ENCODE measurements at regions not wholly inside any gene's neighbourhood (a gene's known extent, or its start where the extent isn't known, plus 50 kb on each side); places are given as distances from the start of the nearest gene placed in this dataset.

DNA sequence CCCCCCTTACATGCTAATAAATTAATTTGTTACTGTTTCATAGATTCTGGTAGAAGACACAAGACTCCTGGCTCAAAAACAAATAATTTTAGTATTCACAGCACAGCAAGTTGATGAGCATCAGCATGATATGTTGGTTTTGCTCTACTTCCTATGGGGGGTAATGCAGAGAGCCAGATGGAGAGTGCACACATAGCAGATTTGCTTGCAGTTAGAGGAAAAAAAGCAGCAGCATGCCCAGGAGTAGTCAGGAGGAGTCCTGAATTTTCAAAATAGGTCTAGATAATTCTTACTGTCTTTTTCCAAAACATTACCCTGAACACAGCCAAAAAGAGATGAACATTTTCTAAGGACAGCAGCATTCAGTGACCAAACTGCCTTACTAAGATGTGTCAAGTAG lies 261.3 kb downstream of the COX7C start:
- DNase-seq (ENCODE audit: low read depth) = no peak

DNA sequence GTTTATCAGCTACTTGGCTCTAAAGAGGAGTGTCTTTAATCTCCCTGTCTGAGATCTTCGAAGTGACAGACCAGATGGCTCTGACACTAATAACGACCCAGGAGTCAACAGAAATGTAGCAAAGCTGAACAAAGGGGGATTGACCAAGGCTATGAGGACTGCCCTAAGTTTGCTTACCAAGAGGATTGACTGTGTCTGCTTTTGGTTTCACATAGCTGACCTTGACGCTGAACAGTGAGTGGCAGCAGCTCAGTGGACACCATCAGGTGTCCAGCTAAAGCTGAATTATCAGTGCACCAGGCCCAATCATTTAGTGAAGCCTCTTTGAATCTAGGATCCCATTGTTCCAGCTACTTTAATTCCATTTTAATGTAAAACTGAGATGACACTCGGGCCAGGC lies 262.6 kb downstream of the COX7C start:
- no peak for DNase-seq (ENCODE audit: low read depth)

DNA sequence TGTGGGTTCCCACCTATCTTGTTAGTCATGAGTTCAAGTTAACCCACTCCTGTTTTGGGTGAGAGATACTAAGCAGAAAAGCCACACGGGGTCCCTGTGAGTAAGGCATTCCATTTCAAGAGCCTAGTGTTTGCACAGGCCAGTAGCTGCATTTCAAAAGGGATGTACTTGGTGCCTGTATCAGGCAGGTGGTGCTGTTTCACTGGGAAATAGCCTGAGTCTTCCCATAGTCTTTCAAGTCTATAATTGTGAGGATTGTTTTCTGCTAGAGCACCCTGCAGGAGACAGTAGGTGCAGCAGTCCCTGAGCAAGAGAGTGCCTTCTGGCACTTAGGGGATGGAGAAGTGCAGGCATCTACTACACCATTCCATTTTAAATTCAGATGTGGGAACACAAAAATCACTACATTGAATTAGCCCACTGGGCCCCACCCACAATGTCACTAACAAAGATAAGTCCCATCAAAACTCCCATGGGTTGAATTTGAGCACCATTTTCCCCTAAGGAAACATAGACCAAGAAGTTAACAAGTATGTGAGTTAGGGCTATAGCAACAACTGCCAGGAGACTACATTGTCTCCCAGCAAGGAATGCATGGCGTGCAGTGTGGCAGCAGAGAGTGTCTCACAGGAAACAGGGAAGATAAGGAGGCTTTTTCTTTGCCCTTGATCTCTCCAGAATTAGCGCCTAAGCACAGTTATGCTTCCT lies 263.2 kb downstream of the COX7C start:
- peak; percentile 78 for DNase-seq (ENCODE audit: low read depth)

DNA sequence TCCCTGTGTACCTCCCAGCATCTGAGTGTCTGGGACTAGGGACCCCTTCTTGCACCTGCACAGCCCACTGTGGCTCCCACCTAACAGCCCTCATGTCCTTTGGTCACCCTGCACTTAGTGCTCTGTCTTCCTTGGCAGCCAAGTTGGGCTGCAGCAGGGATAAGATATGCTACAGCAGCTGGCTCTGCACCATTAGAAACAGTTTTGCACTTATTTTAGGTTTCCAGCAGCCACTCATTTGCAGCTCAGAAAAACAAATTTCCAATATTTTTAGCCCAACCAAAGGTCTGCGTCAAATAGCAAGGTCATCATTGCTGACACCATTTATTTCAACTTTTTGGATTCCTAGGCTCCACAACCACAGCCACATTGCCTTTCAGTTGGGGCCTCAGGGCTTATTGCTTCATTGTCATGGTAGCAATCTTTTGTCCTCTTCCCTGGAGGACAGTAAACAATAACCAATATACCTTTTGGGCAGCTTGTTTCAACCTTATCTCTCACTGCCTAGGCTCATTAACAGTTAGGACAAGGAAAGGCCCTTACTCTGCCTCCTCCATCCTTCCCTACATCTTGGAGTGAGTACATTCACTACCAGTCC lies 263.9 kb downstream of the COX7C start:
- no peak for DNase-seq (ENCODE audit: low read depth)

DNA sequence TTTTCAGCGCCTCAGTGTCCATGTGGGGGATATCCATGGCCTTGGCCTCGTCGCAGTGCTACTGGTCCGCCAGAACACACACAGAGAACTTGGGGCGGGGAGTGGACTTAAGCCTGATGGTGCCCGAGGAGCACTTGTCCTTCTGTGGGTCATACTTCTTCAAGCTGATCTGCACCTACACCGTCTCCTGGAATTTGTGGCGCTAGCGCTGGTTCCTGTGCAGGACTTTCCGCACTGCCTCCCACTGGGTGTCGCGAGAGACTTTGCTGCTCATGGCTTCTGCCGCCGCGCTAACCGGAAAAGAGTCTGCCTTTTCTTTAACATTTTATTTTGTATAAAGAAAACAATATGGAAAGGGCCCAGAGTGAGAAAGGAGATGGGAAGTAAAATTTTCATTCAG lies 266.9 kb downstream of the COX7C start:
- no peak for DNase-seq (ENCODE audit: low read depth)

DNA sequence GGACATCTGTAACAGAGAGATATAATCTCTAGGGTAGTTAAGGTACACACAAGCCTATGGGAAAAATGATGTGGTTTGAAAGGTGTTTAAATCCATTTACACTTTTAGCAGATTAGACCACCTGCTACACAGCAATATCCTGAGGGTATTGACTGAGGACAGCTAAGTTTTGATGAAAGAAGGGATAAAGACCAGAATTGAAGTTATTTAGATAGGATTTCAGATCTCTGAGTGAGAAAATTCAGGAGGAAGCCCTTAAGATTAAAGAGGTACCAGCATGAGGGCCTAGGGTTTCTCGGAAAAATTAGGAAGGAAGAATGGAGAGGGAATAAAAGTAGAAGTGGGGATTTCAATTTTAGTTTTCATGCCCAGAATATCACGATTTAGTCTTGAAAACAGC lies 267.3 kb downstream of the COX7C start:
- DNase-seq (ENCODE audit: low read depth) = no peak

DNA sequence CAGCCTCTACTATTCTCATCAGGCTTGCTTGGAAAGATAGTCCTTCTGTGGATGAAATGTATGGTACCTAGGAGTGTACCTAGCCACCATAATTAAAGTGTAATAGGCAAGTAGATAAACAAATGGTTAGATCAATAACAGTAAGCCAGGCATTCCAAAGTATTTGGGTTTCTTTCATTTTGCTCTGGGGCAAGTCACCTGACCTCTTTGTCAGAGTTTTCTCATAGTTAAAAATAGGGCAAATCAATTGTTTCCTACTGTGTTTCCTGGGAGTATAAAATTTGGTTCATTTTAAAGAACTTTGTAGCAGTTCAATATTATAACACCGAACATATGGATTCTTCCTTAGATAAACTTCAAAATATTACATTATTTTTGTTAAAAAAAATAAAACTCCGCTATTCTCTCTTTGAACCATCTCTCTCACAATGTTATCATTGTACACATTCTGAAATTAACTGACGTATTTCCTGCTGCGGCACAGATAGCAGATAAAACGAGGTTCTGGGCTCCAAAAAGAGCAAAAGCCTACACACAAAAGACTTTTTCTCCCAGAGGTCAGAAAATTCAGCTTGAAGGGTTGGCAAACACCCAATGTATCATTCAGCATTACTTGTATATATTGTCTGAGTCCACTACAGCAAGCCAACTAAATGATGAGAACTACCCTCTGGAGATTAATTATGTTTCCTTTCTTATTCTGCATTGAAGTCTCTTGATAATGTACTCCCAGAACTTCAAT lies 267.9 kb downstream of the COX7C start:
- no peak for DNase-seq (ENCODE audit: low read depth)

DNA sequence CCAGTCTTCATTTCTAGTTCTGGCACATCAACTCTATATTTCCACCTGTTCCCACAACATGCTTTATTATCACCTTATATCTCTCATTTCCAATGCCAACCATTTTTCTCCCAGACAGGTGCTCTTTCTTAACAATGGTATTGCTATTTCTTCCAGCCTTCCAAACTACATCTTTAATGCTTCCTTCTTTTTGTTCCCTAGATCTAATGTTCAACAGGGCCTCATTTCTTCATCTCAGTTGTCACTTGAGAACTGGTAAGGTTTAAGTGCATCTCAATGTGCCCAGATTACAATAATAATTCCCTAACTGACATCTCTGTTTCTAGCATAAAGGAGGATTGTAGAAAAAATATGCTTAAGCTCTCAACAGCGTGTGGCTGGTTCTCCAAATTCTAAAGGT lies 272.6 kb downstream of the COX7C start:
- DNase-seq (ENCODE audit: low read depth) = no peak

DNA sequence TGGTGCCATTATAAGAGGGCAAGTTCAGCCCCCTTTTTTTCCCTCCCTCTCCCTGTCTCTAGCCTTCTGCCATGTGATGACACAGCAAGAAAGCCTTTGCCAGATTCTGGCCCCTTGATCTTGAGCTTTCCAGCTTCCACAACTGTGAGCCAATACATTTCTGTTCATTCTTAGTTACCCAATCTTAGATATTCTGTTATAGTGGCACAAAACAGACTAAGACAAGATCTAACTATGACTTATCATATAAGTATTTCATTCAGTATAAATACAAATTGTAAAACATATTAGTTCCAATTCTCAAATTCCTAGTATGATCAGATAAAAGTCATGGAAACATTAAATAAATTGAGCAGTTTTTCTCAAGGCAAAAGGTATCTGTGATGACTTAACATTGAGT lies 276.3 kb downstream of the COX7C start:
- DNase-seq (ENCODE audit: low read depth) = no peak

DNA sequence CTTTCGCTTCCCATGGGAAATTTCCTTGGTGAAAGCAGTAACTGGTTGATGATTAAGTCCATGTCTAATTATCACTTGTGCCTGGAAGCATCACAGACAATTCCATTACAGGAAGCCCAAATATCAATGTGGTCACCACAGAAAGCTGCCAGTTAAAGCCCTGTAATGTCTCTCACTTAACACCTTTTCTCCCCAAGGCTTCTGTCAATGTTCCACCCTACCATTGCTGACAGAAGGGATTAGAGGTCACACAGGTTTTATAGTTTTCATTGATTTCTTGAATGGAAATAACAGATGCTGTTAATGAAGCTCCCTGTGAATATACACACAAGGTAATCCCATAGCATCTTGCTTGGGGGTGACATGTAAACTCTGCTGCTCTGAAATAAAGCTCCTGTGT lies 279.2 kb downstream of the COX7C start:
- DNase-seq (ENCODE audit: low read depth) = no peak

DNA sequence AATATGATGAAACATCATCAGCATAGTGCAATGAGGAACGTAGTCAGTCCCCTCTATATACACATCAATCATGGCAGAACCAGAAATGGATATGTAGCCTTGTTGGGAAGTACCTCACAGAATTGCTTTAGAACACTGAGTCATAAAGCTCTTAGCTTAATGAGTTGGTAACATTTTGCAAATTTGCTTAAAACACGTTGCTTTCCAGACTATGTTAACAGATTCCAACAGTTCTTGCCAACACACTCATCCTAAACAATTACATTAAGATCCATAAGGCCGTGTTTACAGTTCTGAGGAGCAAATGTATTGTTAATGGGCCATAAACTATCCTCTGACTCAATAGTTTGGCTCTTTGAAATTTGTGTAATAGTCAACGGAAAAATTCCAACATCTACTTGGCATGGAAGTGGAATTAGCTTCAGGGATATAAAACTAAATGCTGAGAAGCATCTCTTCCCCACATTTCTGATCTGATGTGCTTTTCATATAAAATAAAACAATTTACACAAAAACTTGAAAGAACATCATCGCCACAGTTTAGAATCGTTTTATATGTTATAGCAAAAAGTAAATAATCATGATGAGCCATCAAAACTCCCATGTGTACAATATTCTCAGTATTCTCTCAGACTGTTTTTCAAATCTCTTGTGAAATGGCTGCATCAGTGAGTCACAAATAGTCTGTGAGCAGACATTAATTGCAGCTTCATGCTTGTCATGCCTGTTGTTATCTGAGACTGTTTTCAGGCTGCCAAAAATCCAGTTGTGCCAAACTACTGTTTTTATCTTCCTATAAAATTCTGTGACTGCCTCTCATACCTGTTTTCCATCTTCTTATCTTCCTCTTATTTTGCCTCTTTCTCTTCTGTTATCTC lies 291.9 kb downstream of the COX7C start:
- DNase-seq (ENCODE audit: low read depth) = peak; percentile 75

DNA sequence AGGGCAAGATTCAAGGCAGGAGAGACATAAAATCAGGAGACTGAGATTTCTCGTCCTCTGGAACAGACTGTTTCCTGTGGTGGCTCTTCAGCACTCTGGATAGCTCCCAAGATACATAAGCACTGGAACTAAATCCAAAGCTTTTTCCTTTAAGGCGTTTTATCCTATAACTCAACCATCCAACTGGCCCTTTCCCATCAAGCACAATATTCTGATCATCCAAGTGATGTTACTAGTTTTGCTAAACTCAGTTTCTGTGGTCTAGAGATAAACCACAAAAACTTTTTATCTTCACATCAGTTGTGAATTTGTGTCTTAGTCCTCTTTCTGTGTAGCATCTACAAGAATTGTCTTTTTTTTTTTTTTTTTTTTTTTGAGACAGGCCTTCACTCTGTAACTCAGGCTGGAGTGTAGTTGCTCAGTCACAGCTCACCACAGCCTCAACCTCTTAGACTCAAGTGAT lies 299.4 kb downstream of the COX7C start:
- peak; percentile 30 for DNase-seq (ENCODE audit: low read depth)

DNA sequence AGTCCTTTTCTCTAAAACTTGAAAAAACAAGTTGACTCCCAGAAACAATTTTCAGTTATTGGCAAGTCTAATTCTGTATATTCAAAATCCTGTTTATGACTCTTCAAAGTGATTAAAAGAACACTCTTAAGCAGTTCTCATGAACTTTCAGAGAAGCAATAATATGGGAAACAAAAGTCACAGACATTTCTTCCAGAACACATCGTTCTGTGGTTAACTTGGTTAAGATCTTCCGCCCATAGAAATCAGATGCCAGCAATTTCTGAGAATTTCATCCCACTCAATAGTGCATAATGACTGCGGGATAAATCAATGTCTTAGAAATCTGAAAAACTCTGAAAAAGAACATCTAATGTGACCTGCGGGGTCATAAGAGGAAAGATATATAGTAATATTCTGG lies 300.5 kb downstream of the COX7C start:
- no peak for DNase-seq (ENCODE audit: low read depth)

DNA sequence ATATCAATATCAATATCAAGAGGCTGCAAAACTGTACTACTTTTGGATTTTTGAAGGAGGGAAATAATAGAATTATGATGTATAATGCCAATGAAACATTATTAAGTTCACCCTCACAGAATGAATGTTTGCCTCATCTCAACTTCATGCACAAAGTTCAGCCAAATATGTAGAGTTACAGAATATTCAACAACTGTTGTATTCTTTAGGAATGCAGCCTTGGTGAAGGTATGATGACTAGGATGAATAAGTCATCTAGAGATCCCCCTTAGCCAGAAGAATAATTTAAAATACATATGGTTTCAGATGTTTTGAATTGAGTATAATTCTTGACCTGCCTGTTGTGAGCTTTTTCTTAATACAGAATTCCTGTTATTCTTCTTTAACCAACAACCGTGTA lies 308.3 kb downstream of the COX7C start:
- DNase-seq (ENCODE audit: low read depth) = no peak

DNA sequence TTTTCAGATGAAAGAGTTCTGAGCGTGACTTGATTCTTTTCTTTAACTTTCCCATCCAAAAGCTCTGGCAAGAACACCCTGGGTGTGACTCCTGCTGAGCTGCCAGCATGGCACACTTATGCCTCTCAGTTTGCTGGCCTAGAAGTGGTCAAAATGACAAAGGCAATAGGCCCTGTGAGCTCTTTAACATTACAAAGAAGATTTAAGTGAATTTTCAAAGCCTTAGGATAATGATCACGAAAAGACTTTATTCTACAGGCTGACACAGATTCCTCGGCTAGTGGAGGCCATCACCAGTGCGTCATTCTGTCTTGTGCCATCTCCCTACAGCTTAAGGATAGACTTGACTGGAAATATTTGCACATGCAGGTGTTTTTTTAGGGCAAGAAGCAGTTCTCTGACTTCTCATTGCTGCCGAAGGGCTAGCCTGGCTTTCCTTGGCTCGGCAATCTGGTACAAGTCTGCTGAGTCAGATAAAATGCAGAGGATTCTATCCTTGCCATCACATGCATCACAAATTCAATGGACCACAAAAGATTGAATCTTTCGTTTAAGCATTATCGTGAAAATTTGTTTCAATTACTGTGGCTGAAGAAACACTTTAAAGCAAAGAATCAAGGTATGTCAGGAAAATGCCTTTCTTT lies 311.5 kb downstream of the COX7C start:
- no peak for DNase-seq (ENCODE audit: low read depth)

DNA sequence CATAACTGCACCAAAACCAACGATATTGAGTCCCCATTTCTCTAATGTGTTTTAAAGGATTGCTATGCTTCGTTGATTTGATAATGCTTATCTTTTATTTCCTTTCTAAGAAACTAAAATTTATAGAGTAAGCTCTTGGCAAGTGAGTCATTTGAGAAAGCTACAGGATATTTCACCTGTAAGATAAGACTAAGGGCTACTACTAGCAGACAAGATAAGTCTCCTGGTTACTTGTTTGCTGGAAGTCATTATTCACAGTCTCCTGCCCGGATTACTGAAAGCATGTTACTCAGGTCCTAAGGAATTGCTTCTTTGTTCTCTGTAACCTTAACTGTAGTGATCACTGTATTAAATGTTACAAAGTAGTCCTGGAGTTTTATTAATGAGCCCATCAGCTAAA lies 315.9 kb upstream of the RASA1 start:
- DNase-seq (ENCODE audit: low read depth) = no peak

DNA sequence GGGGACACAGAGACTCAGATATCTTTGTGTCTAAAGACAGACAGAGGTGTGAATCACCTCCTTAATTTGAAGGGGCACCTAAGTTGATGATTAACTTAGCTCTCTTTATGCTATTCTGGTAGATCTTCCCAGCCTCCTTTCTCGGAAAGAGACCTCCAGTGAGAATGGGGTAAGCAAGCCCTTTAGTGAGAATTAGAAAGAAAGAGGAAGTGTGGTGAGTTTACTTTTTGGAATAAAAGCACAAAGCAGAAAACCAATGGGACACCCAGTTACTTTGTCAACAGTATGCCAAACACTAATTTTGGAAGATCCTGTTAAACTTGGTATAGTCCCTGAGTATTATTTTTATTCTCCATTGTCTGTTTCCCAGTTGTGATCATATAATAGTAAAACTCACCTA lies 302.8 kb upstream of the RASA1 start:
- DNase-seq (ENCODE audit: low read depth) = no peak

DNA sequence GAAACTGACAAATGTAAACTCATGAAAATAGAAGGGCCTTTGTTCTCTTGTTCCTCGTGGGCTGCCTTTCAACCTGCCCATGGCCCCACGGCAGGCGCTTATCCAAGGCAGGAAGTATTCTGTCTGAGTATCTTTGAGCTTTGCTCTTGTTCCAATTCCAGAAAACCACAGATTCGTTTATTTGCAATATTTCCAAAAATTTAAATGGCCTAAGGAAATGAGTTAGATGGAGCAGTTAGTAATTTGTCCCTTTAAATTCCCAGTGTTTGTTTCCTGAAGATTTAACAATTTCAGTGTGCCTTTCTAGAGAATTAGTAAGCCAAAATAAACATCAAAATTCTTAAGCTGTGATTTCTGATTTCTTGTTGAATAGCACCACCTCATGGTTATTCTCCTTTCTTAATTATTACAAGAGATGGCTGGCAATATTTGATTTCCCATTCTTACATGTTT lies 299.4 kb upstream of the RASA1 start:
- peak; percentile 44 for DNase-seq (ENCODE audit: low read depth)

DNA sequence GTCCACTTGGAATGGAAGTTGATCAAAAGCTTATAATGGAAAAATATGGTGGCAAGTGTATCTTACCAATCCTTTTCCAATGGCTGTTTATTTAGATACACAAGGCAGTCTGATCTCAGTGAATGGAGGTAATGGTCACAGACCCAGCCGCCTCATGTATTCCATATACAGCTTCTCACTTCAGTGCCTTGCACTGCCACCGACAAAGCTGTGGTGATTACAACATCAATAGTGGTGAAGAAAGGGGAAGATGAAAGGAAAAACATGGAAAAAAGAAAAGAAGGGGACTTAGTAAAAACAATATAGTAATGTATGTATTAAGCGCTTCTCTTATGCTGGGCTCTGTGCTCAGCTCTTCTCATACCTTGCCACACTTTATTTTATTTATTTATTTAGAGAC lies 297.3 kb upstream of the RASA1 start:
- no peak for DNase-seq (ENCODE audit: low read depth)

DNA sequence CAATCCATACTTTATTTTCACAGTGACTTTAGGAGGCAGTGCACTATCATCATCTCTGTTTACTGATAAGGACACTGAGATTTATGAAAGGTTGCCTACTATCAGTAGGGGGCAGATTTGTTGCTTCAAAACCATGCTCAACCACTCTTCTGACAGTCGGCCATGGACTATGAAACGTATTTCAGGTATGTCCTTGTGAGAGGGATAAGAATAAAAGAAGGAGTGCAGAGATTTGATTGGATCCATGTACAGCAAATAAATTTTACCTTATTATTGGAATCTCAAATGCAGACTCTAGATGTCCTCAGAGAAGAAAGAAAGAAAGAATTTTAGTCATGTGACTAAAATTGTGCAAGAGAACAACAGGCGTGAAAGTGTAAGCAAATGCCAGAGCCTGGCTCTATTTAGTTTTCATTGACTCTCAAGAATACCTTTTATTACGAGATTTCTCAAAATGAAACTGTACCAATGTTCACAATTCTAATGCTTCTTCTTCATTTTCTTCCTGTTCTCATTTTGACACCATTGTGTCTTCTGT lies 296.6 kb upstream of the RASA1 start:
- peak; percentile 38 for DNase-seq (ENCODE audit: low read depth)

DNA sequence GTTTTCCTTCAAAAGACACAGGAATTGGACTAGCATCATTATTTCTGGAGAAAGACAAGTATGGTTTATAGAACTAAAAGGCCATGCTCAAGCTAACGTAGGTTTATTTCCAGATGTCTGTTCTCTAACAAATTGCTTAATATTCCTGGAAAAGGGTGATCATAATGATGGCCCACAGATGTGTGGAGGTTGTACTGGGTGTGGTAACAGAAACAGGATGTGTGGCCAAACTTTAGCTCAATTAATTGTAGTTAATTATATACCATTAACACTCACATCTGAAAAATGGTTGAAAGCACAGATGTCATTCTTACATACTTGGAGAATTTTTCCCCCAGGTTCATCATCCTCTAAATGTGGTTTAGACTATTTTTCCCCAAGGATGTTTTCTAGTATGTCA lies 292.7 kb upstream of the RASA1 start:
- no peak for DNase-seq (ENCODE audit: low read depth)

DNA sequence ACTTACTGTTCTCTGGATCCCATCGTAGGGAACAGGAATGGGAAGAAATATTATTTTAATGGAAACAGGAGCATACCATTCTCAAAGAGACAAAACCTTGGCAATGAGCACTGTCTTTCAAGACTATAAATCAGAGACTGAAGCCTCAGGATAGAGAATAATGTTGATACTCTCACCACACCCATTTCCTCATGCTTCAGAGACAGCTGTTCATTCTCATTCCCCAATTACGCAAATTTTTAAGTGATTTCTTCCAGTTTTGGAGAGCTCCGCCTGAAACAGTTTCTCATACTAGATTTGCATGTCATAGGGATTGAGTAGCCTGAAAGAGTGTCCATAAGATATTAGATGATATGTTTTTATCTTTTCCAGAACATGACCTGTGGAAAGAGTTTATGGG lies 290.5 kb upstream of the RASA1 start:
- DNase-seq (ENCODE audit: low read depth) = peak; percentile 13

Data from amniotic epithelial cell (primary cell).